ENCODE measurements at regions not wholly inside any gene's neighbourhood (a gene's known extent, or its start where the extent isn't known, plus 50 kb on each side); places are given as distances from the start of the nearest gene placed in this dataset.

GRCh38 chr15:89421219-89421618 is 75.2 kb downstream of the RHCG start:
- no peak for DNase-seq

DNA sequence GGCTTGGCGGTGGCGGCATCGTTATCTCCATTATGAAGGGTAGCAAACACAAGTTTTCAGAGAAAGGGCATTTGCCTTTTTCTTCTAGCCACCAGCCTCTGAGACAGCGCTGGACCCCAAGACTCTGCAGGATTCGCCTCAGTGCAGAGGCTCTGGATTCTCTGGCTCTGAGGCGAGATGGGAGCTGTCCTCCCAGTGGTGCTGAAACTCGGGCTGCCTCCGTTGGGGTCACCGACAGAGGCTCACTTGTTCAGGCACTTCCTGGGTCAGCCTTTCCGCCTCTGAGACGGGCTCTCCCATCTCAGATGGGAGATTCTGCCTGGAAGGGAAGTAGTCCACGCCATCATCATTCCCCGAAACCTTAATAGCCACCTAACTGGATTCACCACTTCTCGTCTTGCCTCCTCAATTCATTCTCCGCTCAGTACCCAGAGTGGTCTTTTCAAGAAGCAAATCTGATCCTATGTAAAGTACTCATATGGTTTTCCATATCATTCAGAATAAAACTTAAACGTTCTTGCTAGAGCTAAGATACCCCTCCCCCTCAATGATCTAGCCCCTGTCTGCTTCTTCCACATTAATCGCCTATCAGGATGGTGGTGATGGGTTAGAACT is 76.9 kb downstream of the RHCG start:
- peak; percentile 13 to 48 for DNase-seq

GRCh38 chr15:89417206-89417725 is 79.1 kb downstream of the RHCG start:
- DNase-seq: no peak

GRCh38 chr15:89416339-89417183 is 79.8 kb downstream of the RHCG start:
- DNase-seq: peak; percentile 82 to 86

DNA sequence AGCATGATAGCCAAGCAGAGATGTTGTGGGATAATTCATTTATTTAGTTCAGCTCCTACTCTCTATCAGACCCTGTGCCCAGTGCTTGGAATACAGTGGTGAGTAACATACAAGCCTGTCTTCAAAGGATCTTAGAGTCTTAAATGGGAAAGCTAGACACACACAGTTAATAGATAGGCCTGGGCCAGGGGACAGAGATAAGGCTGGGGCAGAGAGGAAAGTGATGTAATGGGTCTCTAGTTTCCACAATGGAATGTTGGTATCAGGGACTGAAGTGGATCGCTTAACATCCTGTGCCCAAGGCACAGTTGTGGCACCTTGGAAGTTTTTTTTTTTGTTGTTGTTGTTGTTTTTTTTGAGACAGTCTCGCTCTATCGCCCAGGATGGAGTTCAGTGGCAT is 79.9 kb upstream of the POLG start:
- DNase-seq: no peak

GRCh38 chr15:89413877-89414276 is 79.3 kb upstream of the POLG start:
- DNase-seq: no peak

DNA sequence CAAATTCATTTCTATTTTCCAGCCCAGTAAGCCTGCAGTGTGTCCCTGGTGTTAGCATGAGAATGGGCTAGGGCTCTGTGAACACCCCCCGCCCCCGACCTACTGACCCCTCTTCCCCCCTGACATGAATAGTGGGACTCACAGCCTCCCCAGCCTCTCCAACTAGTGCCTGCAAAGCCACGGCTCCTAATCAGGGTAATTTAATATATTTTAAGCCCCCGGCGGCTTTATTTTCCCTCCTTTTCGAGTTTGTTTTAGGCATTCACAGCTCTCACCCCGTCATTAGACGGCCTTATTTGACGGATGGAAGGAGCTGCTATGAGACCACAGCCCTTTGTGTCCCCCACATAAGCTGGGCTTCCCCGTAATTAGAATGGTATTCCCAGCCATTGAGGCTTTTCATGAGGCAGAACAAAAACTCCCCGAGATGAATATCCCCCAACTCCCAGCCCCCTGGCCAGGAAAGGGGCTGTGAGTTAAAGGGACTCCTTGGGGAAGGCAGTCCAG is 78.3 kb upstream of the POLG start:
- no peak for DNase-seq

GRCh38 chr15:89410039-89410435 is 75.4 kb upstream of the POLG start:
- no peak for DNase-seq

GRCh38 chr15:89409184-89410038 is 74.8 kb upstream of the POLG start:
- no peak for DNase-seq

DNA sequence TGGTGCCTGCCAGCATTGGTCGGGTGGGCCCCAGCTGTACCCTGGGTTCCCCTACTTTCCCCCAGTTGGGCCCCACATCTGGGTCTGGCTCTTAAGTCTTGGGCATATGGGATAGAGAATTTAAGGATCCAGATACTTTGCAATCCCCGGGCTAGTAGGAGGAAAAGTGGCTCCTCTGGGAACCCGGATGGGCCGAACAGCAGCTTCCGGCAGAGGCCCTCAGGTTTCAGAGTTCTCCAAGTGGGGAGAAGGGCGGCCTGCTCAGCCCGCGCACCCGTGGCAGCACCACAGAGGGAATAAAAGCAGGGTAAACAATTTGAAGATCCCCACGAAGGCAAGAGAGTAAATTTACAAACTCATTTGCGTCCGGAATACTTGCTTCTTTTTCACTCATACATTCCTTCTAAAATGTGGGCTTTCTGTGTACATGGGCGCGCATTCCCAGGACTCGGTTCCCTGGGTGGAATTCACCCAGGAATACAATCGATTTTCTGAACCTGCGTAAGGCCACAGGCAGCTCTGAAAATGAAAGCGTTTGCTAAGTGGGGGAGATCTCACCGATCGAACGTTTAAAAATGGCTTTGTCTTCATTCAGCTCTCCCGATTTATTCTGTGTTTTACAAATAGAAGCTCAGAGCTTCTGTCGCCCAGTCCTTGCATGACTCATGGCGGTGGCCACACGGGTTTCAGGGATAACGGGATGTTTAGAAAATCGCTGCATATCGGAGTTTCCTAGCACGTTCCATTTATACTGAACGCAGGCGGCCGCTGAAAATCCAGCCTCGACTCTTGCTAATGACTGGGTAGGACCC is 74.0 kb upstream of the POLG start:
- DNase-seq: no peak

DNA sequence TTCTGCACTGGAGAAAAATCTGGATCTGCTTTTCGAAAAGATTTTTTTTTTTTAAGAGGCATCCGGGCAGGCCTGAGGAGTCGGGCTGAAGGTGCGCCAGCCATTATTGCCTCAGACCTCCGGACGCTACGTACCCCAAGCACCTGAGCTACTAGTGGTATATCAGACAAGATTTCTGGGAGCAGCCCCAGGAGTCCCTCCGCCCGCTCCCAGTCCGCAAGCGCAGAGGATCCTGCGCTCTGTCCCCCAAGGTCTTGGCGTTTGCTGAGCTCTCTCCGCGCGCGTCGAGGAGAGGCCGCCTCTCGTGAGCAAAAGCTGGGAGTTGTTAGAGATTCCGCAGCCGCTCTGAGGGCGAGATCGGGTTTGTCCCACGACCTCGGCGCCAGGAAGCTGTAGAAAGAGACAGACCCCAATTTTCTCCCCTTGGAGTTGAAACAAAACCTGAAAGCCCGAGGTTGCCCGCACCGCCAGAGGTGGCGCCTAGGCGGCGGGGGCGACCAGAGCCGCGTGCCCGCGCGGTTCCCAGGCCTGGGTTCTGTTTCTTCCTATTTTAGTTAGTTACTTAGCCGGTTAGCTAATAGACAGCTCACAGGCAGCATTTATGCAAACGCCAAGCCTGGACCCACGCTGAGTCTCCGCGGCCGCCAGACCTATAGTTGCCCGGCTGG is 72.5 kb upstream of the POLG start:
- no peak for DNase-seq

GRCh38 chr15:89406218-89406939 is 71.8 kb upstream of the POLG start:
- DNase-seq: no peak

- DNase-seq: no peak
These were observed 70.9 kb upstream of the POLG start for GRCh38 chr15:89405494-89405893.

DNA sequence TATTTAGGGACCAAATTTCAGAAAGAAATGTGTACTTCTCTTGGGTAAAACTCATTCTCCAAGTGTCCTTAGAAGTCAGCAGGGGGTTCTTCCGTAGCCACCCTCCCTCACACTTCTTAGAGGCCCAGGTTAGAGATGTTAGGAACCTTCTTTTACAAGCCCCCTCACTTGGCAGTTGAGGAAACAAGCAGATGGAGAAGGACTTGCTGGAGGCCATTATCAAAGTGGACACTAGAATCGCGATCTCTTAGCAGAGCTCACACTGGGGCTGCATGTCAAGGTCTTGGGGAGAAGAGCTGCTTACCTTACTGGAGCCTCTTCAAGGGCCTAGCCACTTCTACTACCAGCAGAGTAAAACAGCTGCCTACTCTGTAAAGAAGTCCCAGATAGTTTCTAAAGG is 69.4 kb upstream of the POLG start:
- DNase-seq: no peak

GRCh38 chr15:89402518-89402805 is 67.8 kb upstream of the POLG start:
- DNase-seq: no peak

- DNase-seq: peak; percentile 29 to 39
These were observed 67.2 kb upstream of the POLG start for GRCh38 chr15:89401631-89402517.

GRCh38 chr15:89400782-89401545 is 66.3 kb upstream of the POLG start:
- no peak for DNase-seq

- no peak for DNase-seq
These were observed 65.6 kb upstream of the POLG start for GRCh38 chr15:89400116-89400781.

Measured in Kasumi-1 (cell line).